ENCODE measurements at regions not wholly inside any gene's neighbourhood (a gene's known extent, or its start where the extent isn't known, plus 50 kb on each side); places are given as distances from the start of the nearest gene placed in this dataset.

GRCh38 chr1:37156646-37157045 is 122.3 kb upstream of the GRIK3 start:
- in situ Hi-C loops (cut with HindIII; ENCODE audit: low pct_unique_long_range_greater_than_20kb, low sequenced_read_pairs) (no loop called here), intact Hi-C loops (cut with micrococcal nuclease; ENCODE audit: unreplicated experiment) (loop anchor here (1.0 kb wide), 1 partner anchor 72 kb away; no protein-coding TSS in a partner anchor)
- no peak overlapping the region for H3K4me3 ChIP-seq (ENCODE audit: low read depth in 2 of 2, low read length in 2 of 2)
- ATAC-seq: no peak
- CTCF ChIA-PET: no interaction called here
- BruUV-seq (replicated peaks): no TSS peak
- H3K9me3 ChIP-seq (ENCODE audit: control insufficient read depth, insufficient read depth, low read depth, low read length): no peaks in the 10 kb centered on the region
- H3K4me1 ChIP-seq (ENCODE audit: control insufficient read depth, insufficient read depth, low read length): no peaks in the 10 kb centered on the region
- no peak for TF ChIP-seq CTCF (IDR thresholded peaks at IDR 0.05)
- no peak for TF ChIP-seq TCF7L2 (IDR thresholded peaks at IDR 0.05; ENCODE audit: low read depth, low read length)
- TF ChIP-seq REST (IDR thresholded peaks at IDR 0.05; ENCODE audit: insufficient read depth in 1 of 2, low read depth in 2 of 2, low read length in 1 of 2): no peak
- no peak for TF ChIP-seq POLR2AphosphoS5 (IDR thresholded peaks at IDR 0.05; ENCODE audit: low read depth, low read length)
- no peak for TF ChIP-seq SIN3A (IDR thresholded peaks at IDR 0.05; ENCODE audit: borderline replicate concordance, insufficient read depth, low read depth, low read length)
- H3K27me3 ChIP-seq (ENCODE audit: control insufficient read depth, insufficient read depth, low read length): 0 out of 2 replicates have a peak, but pooled peaks cover 2% of the 10 kb centered on the region
- DNase-seq (ENCODE audit: low read depth, low spot score): no peak
- H3K27ac ChIP-seq (ENCODE audit: low read length): no peak overlapping the region
- POLR2A ChIA-PET: no interaction called here
- no peaks in the 10 kb centered on the region for H3K36me3 ChIP-seq (ENCODE audit: control insufficient read depth, insufficient read depth, low read length)

GRCh38 chr1:37157634-37158033 is 123.3 kb upstream of the GRIK3 start:
- Histone ChIP-seq H3K4me1 (ENCODE audit: control insufficient read depth, insufficient read depth, low read length) (no peaks in the 10 kb centered on the region), H3K27ac (ENCODE audit: low read length) (no peak overlapping the region), H3K4me3 (ENCODE audit: low read depth in 2 of 2, low read length in 2 of 2) (no peak overlapping the region), H3K9me3 (ENCODE audit: control insufficient read depth, insufficient read depth, low read depth, low read length) (no peaks in the 10 kb centered on the region), H3K27me3 (ENCODE audit: control insufficient read depth, insufficient read depth, low read length) (0 out of 2 replicates have a peak, but pooled peaks cover 2% of the 10 kb centered on the region), H3K36me3 (ENCODE audit: control insufficient read depth, insufficient read depth, low read length) (no peaks in the 10 kb centered on the region)
- in situ Hi-C loops (cut with HindIII; ENCODE audit: low pct_unique_long_range_greater_than_20kb, low sequenced_read_pairs) (no loop called here), intact Hi-C loops (cut with micrococcal nuclease; ENCODE audit: unreplicated experiment) (no loop called here)
- DNase-seq (ENCODE audit: low read depth, low spot score) (no peak), ATAC-seq (no peak)
- CTCF ChIA-PET: no interaction called here
- POLR2A ChIA-PET: no interaction called here
- TF ChIP-seq TCF7L2 (IDR thresholded peaks at IDR 0.05; ENCODE audit: low read depth, low read length): no peak
- TF ChIP-seq SIN3A (IDR thresholded peaks at IDR 0.05; ENCODE audit: borderline replicate concordance, insufficient read depth, low read depth, low read length): no peak
- TF ChIP-seq POLR2AphosphoS5 (IDR thresholded peaks at IDR 0.05; ENCODE audit: low read depth, low read length): no peak
- TF ChIP-seq CTCF (IDR thresholded peaks at IDR 0.05): no peak
- TF ChIP-seq REST (IDR thresholded peaks at IDR 0.05; ENCODE audit: insufficient read depth in 1 of 2, low read depth in 2 of 2, low read length in 1 of 2): no peak
- no TSS peak for BruUV-seq (replicated peaks)
